Stimulated activated CD4-positive, alpha-beta T cell treated with anti-CD3 and anti-CD28 coated beads, Interleukin-2, amount 100 ng/mL, for 4 hours (primary cell): ENCODE measurements at regions not wholly inside any gene's neighbourhood (a gene's known extent, or its start where the extent isn't known, plus 50 kb on each side); places are given as distances from the start of the nearest gene placed in this dataset.

Source experiments
- DNase-seq: peaks from one replicate; pipeline ENCODE4 v3.0.0-alpha.2; 2020; ENCODE audit warnings: low read depth

DNA sequence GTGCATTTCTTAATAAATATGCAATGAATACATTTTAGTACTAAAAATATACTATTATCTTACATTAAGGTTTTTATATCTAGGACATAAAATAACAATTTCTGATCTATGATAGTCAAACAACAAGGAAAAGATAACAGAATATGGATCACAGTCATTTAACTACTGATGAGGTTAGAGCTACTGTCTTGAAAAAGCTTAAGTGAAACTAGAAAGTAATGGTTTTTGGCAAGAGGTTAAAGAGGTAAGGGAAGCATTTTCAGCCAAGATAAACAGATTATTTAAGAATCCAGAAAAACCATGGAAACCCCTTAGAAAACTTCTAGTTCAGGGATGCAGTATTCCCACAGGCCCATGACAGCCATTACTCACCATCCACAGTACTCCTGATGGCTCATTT is 787.4 kb downstream of the DACH1 start:
- DNase-seq = no peak

DNA sequence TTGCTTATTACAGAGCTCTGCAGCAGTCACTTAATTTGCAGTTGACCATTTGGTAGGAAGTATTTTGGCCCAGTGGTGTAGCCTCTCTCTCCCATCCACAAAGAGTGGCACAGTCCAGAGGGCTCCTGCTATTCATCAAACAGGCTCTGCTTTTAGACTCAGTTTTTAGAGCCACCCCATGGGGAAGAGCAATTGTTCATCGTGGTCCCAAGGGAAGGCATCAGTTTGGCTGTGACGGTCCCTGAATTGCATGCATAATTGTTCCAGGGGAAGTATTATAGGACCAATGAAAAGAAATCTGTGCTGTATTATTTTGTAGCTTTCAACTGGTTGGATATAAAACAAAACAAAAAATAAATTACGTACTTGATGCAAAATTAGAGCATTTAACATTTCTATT is 799.0 kb downstream of the DACH1 start:
- DNase-seq = no peak

DNA sequence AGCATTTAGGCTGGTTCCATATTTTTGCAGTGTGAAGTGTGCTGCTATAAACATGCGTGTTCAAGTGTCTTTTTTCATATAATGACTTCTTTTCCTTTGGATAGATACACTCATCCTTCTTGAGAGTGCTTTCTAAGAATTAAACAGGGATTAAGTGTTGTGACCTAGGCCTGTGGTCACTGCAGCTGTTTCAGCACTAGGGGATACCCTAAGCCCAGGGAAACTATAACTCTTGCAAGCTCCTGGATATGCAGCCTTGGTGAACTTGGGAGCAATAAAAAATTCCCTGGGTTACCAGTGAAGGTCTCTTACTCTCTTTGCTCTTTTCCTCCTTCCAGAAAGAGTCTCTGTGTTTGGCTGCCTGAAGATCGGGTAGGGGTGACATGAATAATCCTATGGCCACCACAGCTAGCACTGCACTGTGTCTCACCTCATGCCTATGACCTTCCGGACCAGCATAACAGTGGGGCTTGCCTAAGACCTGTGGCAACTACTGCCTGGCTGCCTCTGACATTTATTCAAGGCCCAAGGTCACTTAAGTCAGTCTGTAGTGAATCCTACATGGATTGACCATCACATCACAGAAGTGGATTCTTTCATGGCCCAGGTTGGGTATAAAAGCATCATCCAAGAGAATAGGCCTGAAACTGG is 799.7 kb downstream of the DACH1 start:
- no peak for DNase-seq

DNA sequence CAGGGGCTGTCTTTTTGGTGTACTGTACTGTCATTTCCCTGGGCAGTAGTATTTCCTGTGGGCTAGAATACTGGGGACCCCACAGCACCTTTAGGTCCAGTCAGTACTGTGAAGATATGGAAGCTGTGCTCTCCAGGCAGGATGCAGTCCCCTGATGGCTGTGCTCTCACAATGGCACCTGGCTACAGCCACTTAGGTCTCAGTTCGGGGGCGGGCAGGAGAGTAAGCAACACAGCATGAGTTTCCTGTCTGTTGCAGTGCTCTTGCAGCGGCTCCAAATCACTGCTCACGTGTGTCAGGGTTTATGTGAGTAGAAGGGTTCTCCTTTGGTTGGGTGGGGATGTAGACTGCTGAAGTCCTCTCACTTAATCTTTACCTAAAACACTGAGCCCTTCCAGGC is 810.4 kb downstream of the DACH1 start:
- no peak for DNase-seq

DNA sequence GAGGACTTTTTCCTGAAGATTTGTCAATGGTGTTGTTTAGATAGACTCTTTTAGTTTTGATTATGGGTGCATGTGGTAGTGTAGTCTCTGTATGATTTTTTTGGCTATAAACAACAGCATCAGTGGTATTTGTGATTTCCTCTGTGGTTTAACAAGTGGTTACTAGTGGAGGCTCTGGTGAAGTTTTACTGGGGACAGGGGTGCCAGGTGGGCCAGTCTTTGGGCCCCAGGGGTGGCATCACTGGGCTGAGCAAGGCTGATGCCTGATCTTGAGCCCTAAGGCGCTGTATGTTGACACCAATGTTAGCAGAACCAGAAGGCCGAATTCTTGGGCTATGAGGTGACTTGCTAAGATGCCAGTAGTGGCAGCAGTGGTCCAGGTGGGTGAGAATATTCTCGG is 811.4 kb downstream of the DACH1 start:
- DNase-seq = no peak

DNA sequence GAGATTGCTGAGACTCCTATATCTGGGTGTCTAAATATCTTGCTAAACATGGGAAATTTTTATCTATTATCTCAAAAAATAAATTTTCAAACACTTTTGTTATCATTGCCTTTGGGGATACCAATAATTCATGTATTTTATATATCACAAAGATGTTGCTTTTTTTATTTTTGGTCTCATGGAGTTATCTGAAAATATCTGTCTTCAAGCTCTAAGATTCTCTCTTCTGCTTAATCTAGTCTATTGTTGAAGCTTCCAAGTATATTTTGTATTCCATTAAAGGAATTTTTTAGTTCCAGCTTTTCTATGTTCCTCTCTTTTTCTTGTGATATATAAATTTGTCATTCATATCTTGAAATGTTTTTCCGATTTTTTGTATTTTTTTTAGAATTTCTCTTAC is 812.0 kb downstream of the DACH1 start:
- DNase-seq = no peak

DNA sequence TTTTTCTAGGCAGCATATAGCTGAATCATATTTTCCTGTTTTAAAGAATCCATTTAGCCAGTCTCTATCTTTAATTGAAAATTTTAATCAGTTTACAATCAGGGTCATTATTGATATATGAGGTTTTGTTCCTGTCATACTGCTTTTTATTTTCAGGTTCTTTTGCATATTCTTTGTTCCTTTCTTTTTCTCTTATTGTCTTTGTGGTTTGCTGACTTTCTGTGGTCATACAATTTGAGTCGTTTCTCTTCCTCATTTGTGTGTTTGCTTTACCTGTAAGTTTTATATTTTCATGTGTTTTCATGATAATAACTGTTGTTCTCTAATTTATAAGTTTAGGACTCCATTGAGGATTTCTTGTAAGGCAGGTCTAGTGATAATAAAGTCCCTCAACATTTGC is 812.6 kb downstream of the DACH1 start:
- no peak for DNase-seq

DNA sequence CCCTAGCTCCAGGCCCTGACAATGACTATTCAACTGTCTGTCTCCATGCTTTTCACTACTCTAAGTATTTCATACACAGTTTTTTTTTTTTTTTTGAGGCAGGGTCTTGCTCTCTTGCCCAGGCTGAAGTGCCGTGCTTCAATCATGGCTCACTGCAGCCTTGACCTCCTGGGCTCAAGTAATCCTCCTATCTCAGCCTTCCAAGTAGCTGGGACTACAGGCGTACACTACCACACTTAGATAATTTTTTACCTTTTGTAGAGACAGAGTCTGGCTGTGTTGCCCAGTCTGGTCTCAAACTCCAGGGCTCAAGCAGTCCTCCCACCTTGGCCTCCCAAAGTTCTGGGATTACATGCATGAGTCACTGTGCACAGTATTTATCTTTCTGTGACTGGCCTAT is 815.4 kb downstream of the DACH1 start:
- DNase-seq = no peak

DNA sequence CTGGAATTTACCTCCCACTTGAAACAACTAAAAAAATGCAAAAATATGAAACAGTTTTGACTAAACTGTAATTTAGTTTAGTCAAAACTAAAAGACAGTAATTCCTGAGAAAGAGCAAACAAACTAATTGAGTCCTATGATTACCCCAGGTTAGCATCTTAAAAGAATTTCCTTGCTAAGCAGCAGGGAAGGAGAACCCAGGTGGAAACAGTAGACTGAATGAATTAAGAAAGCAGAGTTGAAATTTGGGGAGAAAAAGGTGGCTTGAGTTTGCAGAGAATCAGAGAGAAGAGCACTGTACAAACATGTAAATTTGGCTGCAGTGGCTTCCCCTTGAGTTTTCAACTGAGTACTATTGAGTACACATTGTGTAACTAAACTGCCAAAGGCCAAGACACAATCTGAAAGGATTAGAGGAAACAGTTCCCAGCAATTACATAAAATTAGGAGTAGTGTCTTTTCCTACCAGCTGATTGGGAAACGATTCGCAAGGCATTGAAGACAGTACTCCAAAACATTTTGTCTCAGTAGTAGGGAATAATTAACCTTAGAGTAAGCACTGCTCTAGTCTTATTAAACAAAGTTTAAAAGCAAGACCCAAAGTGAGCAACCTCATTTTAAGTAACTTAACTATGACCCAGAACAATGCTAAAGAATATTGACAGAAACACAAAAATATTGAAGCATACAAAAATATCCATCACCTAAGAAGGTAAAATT is 820.5 kb downstream of the DACH1 start:
- DNase-seq = no peak

DNA sequence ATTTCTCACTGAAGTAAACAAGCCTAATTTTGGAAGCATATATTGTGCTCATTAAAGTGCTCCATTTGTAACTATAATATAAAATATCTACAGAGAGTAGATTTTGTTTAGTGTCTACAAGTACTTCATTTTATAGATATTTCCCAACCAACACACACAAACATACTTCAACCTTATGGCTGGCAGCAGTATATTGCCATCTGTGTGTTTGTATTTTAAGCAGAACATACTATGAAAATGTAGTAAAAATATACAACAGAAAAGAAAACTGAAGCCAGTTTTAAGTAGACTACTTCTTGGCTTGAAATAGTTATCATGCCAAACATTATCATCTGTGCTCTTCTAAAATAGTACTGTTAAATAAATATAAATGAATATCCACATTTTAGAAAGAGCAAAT is 821.9 kb downstream of the DACH1 start:
- DNase-seq = no peak

DNA sequence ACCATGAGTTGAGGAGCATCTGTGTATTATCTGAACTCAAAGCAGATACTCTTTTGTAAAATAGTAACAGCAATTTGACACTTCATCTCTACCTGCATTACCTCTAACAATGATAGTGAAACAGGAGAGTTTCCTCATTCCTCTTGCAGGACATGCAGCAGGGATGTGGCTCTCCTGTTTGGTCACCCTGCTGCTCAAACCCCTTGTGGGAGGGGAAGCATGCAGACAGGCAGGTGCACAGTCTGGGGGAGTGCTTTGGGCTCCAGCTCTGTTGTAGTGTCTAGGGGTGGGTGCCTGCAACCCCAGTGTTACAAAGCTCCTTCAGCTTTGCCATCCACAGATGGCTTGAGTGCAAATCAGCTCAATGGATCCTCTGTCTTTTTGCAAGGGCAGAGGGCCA is 827.6 kb downstream of the DACH1 start:
- DNase-seq = no peak

DNA sequence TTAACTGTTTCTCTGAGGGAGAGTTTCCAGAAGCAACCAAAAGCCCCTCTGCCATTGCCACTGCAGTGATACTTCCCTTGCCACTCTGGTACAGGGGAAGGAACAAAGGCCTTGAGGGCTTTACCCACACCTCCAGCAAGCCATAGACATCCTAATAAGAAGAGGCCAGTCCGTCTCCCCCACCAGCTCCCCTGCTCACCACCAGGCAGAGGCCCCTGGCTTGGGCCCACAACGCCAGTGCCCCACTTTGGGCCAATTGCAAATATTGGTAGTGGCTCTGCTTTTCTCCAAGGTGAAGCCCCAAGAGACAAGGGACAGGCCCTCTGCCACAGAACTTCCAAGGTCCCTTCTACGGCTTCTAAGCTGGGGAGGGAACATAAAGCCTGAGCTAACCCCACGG is 833.0 kb downstream of the DACH1 start:
- DNase-seq = no peak

DNA sequence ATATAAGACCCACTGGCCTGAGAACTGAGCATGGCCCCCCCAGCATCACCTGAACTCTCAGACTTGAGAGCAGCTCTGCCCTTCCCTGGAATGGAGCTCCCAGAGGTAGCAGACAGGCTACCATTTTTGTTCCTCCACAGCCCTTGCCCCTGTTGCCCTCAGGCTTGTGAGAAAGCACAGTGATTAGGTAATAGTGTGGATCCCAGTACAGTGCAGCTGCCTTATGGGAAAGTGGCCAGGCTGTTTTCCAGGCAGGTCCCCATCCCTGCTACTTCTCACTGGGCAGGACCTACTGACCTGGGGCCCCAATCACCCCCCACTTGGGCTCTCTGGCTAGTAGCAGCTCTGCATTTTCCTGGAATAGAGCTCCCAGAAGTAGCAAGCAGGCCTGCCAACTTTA is 834.0 kb downstream of the DACH1 start:
- no peak for DNase-seq

DNA sequence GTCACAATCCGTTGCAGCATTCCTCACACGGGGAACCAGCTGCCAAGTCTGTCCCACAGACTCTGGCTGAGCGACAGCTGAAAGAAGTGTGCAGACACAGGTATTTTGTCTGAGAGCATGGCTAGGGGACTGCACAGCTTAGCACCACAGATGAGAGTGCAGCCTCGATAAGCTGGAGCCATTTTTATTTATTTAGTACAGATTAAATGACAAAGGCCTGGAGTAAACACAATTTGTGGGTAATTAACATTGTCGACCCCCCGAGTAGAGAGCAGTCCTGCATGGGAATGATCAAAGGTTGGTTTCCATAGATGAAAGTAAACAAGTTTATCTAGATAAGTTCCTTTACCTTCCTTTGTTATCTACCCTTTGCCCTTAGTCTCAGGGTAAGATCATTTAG is 836.2 kb downstream of the DACH1 start:
- DNase-seq = no peak

DNA sequence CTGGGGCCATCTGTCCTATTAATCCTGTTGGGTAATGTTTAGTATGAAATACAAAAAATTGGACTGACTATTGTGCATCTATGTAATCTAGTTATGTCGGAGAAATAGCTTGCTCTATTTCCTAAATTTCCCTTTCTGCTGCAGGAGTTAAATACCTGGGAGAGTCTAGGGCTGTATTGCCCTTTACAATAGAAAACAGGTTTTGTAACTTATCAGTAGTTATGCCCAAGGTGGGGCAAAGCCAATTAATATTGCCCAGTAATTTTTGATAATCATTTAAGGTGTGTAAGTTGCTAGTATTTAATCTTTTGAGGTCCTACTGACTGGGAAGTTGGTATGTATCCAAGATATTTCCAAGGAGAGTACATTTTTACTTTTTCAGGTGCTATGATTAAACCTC is 838.1 kb downstream of the DACH1 start:
- no peak for DNase-seq

DNA sequence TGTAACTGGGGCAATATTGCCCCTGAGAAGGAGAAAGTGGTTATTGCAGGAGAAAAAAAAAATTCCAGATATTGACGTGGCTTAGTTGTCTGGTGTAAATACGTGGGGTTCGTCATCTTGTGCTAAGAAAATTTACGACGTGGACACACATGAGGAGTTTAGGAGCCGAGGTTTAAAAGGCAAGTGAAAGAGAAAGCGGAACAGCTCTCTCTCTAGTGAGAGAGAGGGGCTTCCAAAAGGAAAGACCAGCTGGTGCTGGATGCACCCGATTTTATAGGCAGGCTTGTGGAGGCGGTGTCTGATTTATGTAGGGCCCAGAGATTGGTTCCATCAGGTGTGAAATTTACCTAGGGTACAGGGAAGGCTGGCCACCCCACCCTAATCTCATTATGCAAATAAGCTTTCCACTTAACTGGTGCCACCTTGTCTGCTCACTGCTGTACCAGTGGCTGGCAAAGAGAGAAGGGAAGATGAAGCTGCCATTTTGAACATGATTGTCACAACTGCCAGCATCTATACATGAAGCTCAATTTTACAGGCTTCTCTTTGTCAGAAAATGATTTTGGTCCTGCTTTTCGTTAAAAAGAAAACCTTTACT is 845.1 kb downstream of the DACH1 start:
- DNase-seq = no peak

DNA sequence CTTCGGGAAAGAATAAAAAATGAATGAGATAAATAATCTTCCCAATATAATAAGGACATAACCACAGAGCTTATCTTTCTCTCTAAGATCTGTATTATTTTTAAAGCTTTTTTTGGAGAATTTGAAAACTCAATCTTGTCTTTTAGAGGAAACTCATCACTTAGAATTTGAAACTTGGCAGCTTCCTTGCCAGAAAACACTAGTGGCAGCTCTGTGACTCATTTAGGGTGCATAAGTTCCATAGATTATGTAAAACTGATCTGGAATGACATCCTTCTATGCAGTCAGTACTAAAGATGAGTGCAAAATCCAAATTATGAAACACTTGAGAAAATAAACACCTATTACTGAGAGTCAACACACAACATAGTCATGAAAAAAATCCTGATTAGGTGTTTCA is 848.0 kb downstream of the DACH1 start:
- no peak for DNase-seq

DNA sequence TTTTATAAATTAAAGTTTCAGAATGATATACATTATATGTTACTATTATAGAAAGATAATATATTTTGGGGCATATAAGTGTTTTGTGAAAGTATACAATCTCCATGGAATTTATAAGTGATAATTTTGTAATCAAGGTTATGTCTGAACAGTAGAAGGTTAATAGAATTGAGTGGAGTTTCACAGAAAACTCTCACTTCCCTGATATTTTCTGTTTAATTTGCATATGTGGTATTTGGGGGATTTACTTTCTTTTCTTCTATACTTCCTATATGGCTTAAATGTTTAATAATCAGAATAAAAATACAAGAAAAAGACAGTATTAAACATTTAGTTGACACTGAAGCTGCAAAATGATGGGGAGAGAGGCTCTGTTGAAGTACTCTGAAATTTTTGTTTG is 848.5 kb downstream of the DACH1 start:
- DNase-seq = no peak

DNA sequence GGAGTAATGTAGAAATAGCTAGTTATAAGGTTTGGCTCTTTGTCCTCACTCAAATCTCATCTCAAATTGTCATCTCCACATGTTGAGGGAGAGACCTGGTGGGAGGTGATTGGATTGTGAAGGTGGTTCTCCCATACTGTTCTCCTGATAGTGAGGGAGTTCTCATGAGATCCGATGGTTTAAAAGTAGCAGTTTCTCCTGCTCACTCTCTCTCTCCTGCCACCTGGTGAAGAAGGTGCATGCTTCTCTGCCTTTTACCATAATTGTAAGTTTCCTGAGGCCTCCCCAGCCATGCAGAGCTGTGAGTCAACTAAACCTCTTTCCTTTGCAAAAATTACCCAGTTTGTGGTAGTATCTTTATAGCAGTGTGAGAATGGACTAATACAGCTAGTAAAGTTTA is 849.4 kb downstream of the DACH1 start:
- DNase-seq = no peak

DNA sequence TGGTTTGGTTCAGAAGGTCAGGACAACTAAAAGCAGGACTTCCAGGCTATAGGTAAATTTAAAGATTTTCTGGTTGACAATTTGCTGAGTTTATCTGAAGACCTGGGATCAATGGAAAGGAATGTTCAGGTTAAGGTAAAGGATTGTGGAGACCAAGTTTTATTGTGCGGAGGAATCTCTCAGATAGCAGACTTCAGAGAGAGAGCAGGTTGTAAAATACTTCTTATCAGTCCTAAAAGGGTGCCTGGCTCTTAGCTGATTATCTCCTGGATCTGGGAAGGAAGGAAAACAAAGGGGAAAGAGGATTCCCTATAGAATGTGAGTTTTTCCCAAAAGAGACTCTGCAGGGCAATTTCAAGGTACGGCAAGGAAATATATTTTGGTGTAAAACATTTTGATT is 851.5 kb downstream of the DACH1 start:
- DNase-seq = no peak

DNA sequence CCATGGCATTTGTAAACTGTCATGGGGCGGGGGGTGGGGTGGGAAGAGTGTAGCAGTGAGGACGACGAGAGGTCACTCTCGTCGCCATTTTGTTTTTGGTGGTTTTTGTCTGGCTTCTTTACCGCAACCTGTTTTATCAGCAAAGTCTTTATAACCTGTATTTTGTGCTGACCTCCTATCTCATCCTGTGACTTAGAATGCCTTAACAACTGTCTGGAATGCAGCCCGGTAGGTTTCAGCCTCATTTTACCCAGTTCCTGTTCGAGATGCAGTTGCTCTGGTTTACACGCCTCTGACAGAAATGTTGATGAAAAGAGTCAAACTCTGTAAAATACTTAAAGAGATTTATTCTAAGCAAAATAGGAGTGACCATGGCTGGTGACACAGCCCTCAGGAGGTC is 852.0 kb downstream of the DACH1 start:
- DNase-seq = no peak

DNA sequence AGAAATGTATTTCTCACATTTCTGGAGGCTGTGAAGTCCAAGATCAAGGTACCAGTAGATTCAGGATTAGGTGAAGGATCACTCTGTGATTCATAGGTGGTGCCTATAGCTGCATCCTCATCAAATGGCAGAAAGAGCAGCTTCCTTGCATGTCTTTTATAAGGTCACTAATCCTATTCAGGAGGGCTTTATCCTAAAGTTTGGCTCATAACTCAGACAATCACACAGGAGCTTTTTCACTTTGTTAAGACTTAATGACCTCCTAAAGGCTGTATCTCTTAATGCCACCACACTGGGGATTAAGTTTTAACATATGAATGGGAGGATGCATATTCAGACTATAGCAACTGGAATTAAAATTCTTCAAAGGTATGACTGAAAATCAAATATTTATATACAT is 861.1 kb downstream of the DACH1 start:
- no peak for DNase-seq

DNA sequence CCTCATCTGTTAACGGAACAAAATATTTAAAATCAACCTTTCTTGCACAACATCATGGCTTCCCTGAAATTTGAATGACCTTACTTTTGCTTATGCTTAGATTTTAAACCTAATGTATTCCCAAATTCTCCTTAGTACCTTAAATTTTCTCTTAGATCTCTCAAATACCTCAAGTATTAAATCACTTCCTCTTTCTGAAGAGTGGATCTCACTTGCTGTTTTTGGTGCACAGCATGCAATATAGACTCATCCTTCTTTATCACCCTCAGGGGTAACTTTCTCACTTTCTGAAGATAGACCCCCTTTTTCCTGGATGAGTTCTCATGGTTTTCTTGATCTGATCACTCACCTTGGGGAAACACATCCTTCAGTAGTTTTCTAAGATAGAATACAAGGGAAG is 871.7 kb downstream of the DACH1 start:
- no peak for DNase-seq

DNA sequence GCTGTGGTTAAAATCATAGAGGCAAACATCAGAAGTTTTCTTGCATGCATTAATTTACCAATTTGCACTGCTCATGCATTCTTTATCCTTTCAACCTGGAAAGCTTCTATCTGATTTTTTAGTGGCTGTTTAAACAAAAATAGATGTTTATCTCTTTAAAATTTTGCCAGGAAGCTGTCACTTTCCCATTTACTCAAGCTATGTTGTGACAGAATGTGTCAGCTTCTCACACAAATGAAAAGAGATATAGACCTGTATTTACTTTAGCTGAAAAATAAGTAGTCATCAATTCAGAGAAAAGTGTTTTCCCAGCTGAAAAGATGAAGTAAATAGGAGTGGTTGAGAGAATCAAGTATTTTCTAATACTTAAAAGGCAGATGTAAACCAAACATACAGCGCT is 872.8 kb downstream of the DACH1 start:
- DNase-seq = no peak
